Stimulated activated CD4-positive, alpha-beta T cell treated with anti-CD3 and anti-CD28 coated beads, Interleukin-4, amount 100 ng/mL, for 48 hours (primary cell): ENCODE measurements at regions not wholly inside any gene's neighbourhood (a gene's known extent, or its start where the extent isn't known, plus 50 kb on each side); places are given as distances from the start of the nearest gene placed in this dataset.

Experiments used
- DNase-seq, 2 donors: peaks; one replicate each; pipeline ENCODE4 v3.0.0-alpha.2; 2020; ENCODE audit warnings: low read depth in 2 of 2

GRCh38 chr2:180739070-180739469 is 241.3 kb upstream of the UBE2E3 start:
- no peak for DNase-seq

GRCh38 chr2:180735799-180736198 is 244.6 kb upstream of the UBE2E3 start:
- no peak for DNase-seq

- DNase-seq: no peak
These were observed 246.0 kb upstream of the UBE2E3 start for GRCh38 chr2:180734382-180734781.

GRCh38 chr2:180733330-180733729 is 247.1 kb upstream of the UBE2E3 start:
- DNase-seq: no peak

- no peak for DNase-seq
These were observed 248.1 kb upstream of the UBE2E3 start for GRCh38 chr2:180732337-180732736.

- no peak for DNase-seq
These were observed 249.4 kb upstream of the UBE2E3 start for GRCh38 chr2:180730976-180731375.

- no peak for DNase-seq
These were observed 251.4 kb upstream of the UBE2E3 start for GRCh38 chr2:180728928-180729559.

- no peak for DNase-seq
These were observed 256.7 kb upstream of the UBE2E3 start for GRCh38 chr2:180723712-180724111.

GRCh38 chr2:180722551-180723239 is 257.7 kb upstream of the UBE2E3 start:
- no peak for DNase-seq

- DNase-seq: no peak
These were observed 259.6 kb upstream of the UBE2E3 start for GRCh38 chr2:180720829-180721228.

GRCh38 chr2:180717588-180717987 is 262.8 kb upstream of the UBE2E3 start:
- no peak for DNase-seq

GRCh38 chr2:180716186-180717180 is 263.9 kb upstream of the UBE2E3 start:
- no peak for DNase-seq

GRCh38 chr2:180715044-180715443 is 265.4 kb upstream of the UBE2E3 start:
- no peak for DNase-seq

GRCh38 chr2:180709392-180710145 is 270.8 kb upstream of the UBE2E3 start:
- no peak for DNase-seq

- no peak for DNase-seq
These were observed 272.6 kb upstream of the UBE2E3 start for GRCh38 chr2:180707884-180708205.

GRCh38 chr2:180707175-180707883 is 273.1 kb upstream of the UBE2E3 start:
- DNase-seq: no peak

GRCh38 chr2:180706694-180707093 is 273.7 kb upstream of the UBE2E3 start:
- DNase-seq: no peak

- no peak for DNase-seq
These were observed 274.9 kb upstream of the UBE2E3 start for GRCh38 chr2:180705551-180705950.

GRCh38 chr2:180705122-180705521 is 275.3 kb upstream of the UBE2E3 start:
- DNase-seq: no peak

- DNase-seq: no peak
These were observed 280.6 kb upstream of the UBE2E3 start for GRCh38 chr2:180699657-180700361.

- DNase-seq: no peak
These were observed 281.7 kb upstream of the UBE2E3 start for GRCh38 chr2:180698668-180699067.
